ENCODE measurements at regions not wholly inside any gene's neighbourhood (a gene's known extent, or its start where the extent isn't known, plus 50 kb on each side); places are given as distances from the start of the nearest gene placed in this dataset.

DNA sequence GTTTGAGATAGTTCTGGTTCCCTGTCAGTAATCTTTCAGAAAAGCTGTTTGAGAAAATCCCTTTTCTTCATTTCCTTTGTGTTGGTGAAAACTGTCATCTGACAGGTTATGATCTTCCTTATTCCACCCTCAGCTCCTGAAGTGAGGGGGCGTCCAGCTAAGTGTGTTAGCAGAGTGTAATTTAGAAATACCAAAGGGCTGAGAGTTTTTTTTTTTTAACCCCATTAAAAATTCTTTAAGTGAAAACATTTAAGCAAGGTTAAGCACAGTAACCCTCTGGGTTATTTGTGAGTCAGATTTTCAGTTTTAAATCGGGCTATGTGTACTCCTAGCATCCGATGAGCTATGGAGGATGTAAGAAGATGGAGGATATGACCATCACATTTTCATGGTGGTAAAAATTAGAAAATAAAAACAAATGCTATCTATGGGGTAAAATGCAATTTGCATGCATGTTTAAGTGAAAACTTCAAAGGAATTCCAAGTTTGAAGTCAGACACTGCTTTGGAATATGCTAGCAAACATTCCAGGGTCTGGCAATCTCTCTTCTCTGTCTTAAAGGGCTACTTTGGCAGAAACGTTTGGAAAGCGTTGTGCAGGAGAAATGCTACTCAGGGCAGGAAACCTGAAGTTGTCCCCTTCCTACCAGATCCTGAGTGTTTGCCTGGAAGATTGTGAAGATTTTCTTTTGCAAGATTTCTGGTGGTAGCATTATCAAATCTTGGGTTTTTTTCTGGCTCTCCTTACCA is 197.0 kb upstream of the PRICKLE1 start:
- TF ChIP-seq, protein P1, sequence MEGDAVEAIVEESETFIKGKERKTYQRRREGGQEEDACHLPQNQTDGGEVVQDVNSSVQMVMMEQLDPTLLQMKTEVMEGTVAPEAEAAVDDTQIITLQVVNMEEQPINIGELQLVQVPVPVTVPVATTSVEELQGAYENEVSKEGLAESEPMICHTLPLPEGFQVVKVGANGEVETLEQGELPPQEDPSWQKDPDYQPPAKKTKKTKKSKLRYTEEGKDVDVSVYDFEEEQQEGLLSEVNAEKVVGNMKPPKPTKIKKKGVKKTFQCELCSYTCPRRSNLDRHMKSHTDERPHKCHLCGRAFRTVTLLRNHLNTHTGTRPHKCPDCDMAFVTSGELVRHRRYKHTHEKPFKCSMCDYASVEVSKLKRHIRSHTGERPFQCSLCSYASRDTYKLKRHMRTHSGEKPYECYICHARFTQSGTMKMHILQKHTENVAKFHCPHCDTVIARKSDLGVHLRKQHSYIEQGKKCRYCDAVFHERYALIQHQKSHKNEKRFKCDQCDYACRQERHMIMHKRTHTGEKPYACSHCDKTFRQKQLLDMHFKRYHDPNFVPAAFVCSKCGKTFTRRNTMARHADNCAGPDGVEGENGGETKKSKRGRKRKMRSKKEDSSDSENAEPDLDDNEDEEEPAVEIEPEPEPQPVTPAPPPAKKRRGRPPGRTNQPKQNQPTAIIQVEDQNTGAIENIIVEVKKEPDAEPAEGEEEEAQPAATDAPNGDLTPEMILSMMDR (IDR thresholded peaks at IDR 0.05; ENCODE audit: poor library complexity): no peak
- TF ChIP-seq EZH2 (IDR thresholded peaks at IDR 0.05; ENCODE audit: borderline replicate concordance): no peak
- TF ChIP-seq EZH2phosphoT487 (IDR thresholded peaks at IDR 0.05; ENCODE audit: low read depth, severe bottlenecking, unreplicated experiment): no peak
